Vagina (tissue), 2 donors: ENCODE measurements at regions not wholly inside any gene's neighbourhood (a gene's known extent, or its start where the extent isn't known, plus 50 kb on each side); places are given as distances from the start of the nearest gene placed in this dataset.

Experiments used
- DNase-seq, 2 donors: peaks; one replicate each; pipeline ENCODE4 v3.0.0-alpha.2; 2017; ENCODE audit errors: extremely low spot score in 2 of 2
- H3K27ac ChIP-seq: fragments of 200-600 bp; sonication (generic); one replicate; pipeline ENCODE4 v1.5.1; 2019
- H3K27me3 ChIP-seq: fragments of 200-600 bp; sonication (generic); one replicate; pipeline ENCODE4 v1.5.1; 2019
- H3K36me3 ChIP-seq, 2 donors: fragments of 200-600 bp; sonication (generic); one replicate each; pipeline ENCODE4 v1.5.1; 2017 to 2019
- H3K4me1 ChIP-seq: fragments of 200-600 bp; sonication (generic); one replicate; pipeline ENCODE4 v1.5.1; 2019
- H3K4me3 ChIP-seq, 2 donors: fragments of 200-600 bp; sonication (generic); 1 replicate in 1 of 2; 2 replicates in 1 of 2; pipeline ENCODE4 v1.5.1; 2016 to 2019
- H3K9me3 ChIP-seq: fragments of 200-600 bp; sonication (generic); one replicate; pipeline ENCODE4 v1.5.1; 2019
- POLR2A ChIP-seq, 2 donors: fragments of 450-650 bp; IDR thresholded peaks; one replicate each; pipeline ENCODE4 v1.6.1; 2017; ENCODE audit warnings: antibody characterized with exemption in 2 of 2, mild to moderate bottlenecking in 2 of 2, moderate library complexity in 2 of 2
- POLR2AphosphoS5 ChIP-seq, 2 donors: sonication (generic); formaldehyde crosslinking; IDR thresholded peaks; one replicate each; pipeline ENCODE4 v1.9.0; 2017; ENCODE audit warnings: antibody characterized with exemption in 2 of 2, mild to moderate bottlenecking in 2 of 2, low read depth in 1 of 2; ENCODE audit not compliant: insufficient read depth in 1 of 2
- intact Hi-C: fragments of 100-400 bp; cut with DNase I; formaldehyde crosslinking; loops from one replicate; pipeline ENCODE4 v1.15.1; 2023
- TF ChIP-seq, protein P1 (sequence below), 3 experiments: fragments of 450-650 bp in 2 of 3; fragments of 200-600 bp in 1 of 3; sonication (generic) in 1 of 3; IDR thresholded peaks; one replicate each; pipeline ENCODE4 v1.5.1; 2017 to 2019; ENCODE audit warnings: antibody characterized with exemption in 3 of 3, mild to moderate bottlenecking in 2 of 3, moderate library complexity in 2 of 3

DNA sequence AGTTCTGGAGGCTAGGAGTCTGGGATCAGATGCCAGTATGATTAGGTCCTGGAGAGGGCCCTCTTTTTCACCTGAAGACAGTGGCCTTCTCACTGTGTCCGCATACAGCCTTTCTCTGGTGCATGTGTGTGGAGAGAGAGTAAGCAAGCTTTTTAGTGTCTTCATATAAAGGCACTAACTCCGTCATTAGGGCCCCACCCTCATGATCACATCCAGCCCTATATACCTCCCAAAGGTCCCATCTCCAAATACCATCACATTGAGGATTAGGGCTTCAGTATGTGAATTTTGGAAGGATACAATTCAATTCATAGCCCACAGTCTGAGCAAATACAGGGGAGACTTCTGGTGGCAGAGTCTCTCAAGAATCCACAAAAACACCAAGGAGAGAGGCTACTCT, 176.6 kb downstream of the BACH1 start:
- Histone ChIP-seq H3K36me3 (no peaks in the 10 kb centered on the region), H3K27me3 (no peaks in the 10 kb centered on the region), H3K4me3 (no peak overlapping the region), H3K27ac (no peak overlapping the region), H3K4me1 (peaks cover 9% of the 10 kb centered on the region), H3K9me3 (no peaks in the 10 kb centered on the region)
- no peak for DNase-seq
- TF ChIP-seq POLR2AphosphoS5 (IDR thresholded peaks at IDR 0.05; ENCODE audit: insufficient read depth in 1 of 2, low read depth in 1 of 2) (no peak), POLR2A (IDR thresholded peaks at IDR 0.05) (no peak)
- TF ChIP-seq, protein P1, sequence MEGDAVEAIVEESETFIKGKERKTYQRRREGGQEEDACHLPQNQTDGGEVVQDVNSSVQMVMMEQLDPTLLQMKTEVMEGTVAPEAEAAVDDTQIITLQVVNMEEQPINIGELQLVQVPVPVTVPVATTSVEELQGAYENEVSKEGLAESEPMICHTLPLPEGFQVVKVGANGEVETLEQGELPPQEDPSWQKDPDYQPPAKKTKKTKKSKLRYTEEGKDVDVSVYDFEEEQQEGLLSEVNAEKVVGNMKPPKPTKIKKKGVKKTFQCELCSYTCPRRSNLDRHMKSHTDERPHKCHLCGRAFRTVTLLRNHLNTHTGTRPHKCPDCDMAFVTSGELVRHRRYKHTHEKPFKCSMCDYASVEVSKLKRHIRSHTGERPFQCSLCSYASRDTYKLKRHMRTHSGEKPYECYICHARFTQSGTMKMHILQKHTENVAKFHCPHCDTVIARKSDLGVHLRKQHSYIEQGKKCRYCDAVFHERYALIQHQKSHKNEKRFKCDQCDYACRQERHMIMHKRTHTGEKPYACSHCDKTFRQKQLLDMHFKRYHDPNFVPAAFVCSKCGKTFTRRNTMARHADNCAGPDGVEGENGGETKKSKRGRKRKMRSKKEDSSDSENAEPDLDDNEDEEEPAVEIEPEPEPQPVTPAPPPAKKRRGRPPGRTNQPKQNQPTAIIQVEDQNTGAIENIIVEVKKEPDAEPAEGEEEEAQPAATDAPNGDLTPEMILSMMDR (IDR thresholded peaks at IDR 0.05), result no peak
- intact Hi-C loops, result loop anchor here (10.0 kb wide), 1 partner anchor 379 kb away; no protein-coding TSS in a partner anchor

DNA sequence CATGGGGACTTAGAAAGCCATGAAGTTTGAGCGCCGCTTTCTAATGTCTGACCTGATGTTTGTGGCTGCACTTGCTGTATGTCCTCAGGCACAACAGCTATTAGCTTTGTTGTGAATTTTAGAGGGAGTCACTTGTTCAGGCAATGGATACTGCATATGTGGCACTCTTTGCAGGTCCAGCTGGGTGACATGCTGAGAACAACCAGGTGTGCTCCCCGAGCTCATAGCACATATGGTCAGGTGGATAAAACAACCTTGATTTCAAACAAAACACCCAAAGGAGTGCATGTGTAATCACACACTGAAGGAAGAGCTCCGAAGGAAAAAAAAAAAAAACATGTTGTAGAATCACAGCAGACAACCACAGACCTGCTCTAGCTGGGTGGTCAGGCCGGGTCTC, 178.6 kb downstream of the BACH1 start:
- no peaks in the 10 kb centered on the region for H3K9me3 ChIP-seq
- intact Hi-C loops, result loop anchor here (10.0 kb wide), 1 partner anchor 377 kb away; no protein-coding TSS in a partner anchor
- no peak overlapping the region for H3K27ac ChIP-seq
- H3K36me3 ChIP-seq, result no peaks in the 10 kb centered on the region
- no peak overlapping the region for H3K4me3 ChIP-seq
- peaks cover 9% of the 10 kb centered on the region for H3K4me1 ChIP-seq
- no peaks in the 10 kb centered on the region for H3K27me3 ChIP-seq
- no peak for DNase-seq
- TF ChIP-seq POLR2A (IDR thresholded peaks at IDR 0.05) (no peak), POLR2AphosphoS5 (IDR thresholded peaks at IDR 0.05; ENCODE audit: insufficient read depth in 1 of 2, low read depth in 1 of 2) (no peak)
- TF ChIP-seq, protein P1 (IDR thresholded peaks at IDR 0.05), result no peak

DNA sequence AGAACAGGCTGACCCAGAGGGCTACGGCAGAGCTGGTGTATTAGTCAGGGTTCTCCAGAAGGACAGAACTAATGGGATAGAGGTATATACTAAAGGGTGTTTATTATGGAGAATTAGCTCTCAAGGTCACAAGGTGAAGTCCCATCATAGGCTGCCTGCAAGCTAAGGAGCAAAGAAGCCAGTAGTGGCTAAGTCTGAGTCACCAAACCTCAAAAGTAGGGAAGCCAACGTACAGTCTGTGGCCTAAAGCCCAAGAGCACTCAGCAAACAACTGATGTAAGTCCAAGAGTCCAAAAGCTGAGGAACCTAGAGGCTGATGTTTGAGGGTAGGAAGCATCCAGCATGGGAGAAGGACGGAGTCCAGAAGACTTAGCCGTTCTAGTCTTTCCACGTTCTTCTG, 179.2 kb downstream of the BACH1 start:
- Histone ChIP-seq H3K27ac (no peak overlapping the region), H3K4me3 (no peak overlapping the region), H3K4me1 (peaks cover 9% of the 10 kb centered on the region), H3K36me3 (no peaks in the 10 kb centered on the region), H3K27me3 (no peaks in the 10 kb centered on the region), H3K9me3 (no peaks in the 10 kb centered on the region)
- no peak for DNase-seq
- intact Hi-C loops, result loop anchor here (10.0 kb wide), 1 partner anchor 377 kb away; no protein-coding TSS in a partner anchor
- TF ChIP-seq POLR2AphosphoS5 (IDR thresholded peaks at IDR 0.05; ENCODE audit: insufficient read depth in 1 of 2, low read depth in 1 of 2) (no peak), POLR2A (IDR thresholded peaks at IDR 0.05) (no peak)
- TF ChIP-seq, protein P1 (IDR thresholded peaks at IDR 0.05), result no peak

DNA sequence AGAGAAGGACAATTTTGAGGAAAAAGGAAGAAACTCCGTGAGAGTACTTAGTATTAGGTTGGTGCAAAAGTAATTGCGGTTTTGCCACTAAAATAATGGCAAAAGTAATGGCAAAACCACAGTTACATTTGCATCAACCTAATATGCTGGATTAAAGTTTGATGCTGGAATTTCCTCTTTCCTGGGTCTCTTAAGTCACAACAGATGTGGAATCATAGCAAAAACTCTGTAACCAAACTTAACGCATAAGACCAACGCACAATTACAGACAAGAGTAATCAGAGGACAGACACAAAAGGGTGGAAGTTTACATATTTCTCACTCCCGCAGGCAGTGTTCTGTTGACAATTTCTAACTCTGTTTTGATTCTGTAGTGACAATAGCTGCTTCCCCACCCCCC, 182.4 kb downstream of the BACH1 start:
- Histone ChIP-seq H3K36me3 (no peaks in the 10 kb centered on the region), H3K27me3 (no peaks in the 10 kb centered on the region), H3K27ac (no peak overlapping the region), H3K9me3 (no peaks in the 10 kb centered on the region), H3K4me3 (no peak overlapping the region), H3K4me1 (peaks cover 9% of the 10 kb centered on the region)
- DNase-seq, result no peak
- TF ChIP-seq POLR2A (IDR thresholded peaks at IDR 0.05) (no peak), POLR2AphosphoS5 (IDR thresholded peaks at IDR 0.05; ENCODE audit: insufficient read depth in 1 of 2, low read depth in 1 of 2) (no peak)
- TF ChIP-seq, protein P1 (IDR thresholded peaks at IDR 0.05), result no peak
- intact Hi-C loops, result no loop called here

DNA sequence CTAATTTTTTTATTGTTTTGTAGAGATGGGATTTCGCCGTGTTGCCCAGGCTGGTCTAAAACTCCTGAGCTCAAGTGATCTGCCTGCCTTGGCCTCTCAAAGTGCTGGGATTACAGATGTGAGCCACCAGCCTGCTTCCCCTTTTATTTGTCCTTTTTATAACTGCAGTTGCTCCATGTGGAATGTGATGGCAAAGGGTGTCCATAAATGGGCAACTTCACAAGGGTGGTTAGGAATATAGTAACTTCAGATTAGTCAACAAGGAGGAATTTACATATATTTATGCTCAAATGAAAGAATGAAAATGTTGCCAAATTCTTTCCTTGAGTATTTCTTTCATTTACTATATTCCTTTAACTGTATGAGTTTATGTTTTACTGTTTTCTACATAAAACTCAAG, 182.9 kb downstream of the BACH1 start:
- H3K9me3 ChIP-seq, result no peaks in the 10 kb centered on the region
- no peak for DNase-seq
- no peak overlapping the region for H3K27ac ChIP-seq
- intact Hi-C loops, result no loop called here
- TF ChIP-seq POLR2AphosphoS5 (IDR thresholded peaks at IDR 0.05; ENCODE audit: insufficient read depth in 1 of 2, low read depth in 1 of 2) (no peak), POLR2A (IDR thresholded peaks at IDR 0.05) (no peak)
- TF ChIP-seq, protein P1 (IDR thresholded peaks at IDR 0.05), result no peak
- H3K36me3 ChIP-seq, result no peaks in the 10 kb centered on the region
- H3K4me1 ChIP-seq, result peaks cover 8% of the 10 kb centered on the region
- H3K4me3 ChIP-seq, result no peak overlapping the region
- no peaks in the 10 kb centered on the region for H3K27me3 ChIP-seq
